HepG2 (cell line): ENCODE measurements at regions not wholly inside any gene's neighbourhood (a gene's known extent, or its start where the extent isn't known, plus 50 kb on each side); places are given as distances from the start of the nearest gene placed in this dataset.

ENCODE experiments used
- ATF2 ChIP-seq: sonication (generic); formaldehyde crosslinking; IDR thresholded peaks from 2 replicates; pipeline ENCODE4 v1.4.0; 2020; ENCODE audit warnings: missing genetic modification reagents
- FIP1L1 ChIP-seq: fragments of 200-400 bp; formaldehyde crosslinking; IDR thresholded peaks from 2 replicates; pipeline ENCODE4 v1.6.1; 2018; ENCODE audit warnings: low read depth, mild to moderate bottlenecking, low read length, moderate library complexity, borderline replicate concordance; ENCODE audit not compliant: insufficient read depth
- HDAC6 ChIP-seq: fragments of 200-600 bp; sonication (generic); IDR thresholded peaks from 2 replicates; pipeline ENCODE4 v1.7.0; 2017; ENCODE audit warnings: mild to moderate bottlenecking, antibody characterized with exemption, low read length, low read depth
- KDM4B ChIP-seq: sonication (generic); formaldehyde crosslinking; IDR thresholded peaks from 2 replicates; pipeline ENCODE4 v1.4.0; 2020; ENCODE audit warnings: missing genetic modification reagents
- MAFF ChIP-seq: IDR thresholded peaks from 2 replicates; pipeline ENCODE4 v1.6.1; 2011; ENCODE audit warnings: low read depth, low read length, improper control_type of control experiment
- PAX8 ChIP-seq: sonication (generic); formaldehyde crosslinking; IDR thresholded peaks from 2 replicates; pipeline ENCODE4 v1.8.0; 2022; ENCODE audit warnings: mild to moderate bottlenecking, missing genetic modification reagents, borderline replicate concordance
- RBM22 ChIP-seq: fragments of 200-400 bp; formaldehyde crosslinking; optimal IDR thresholded peaks from 2 replicates; pipeline ENCODE3; 2017; ENCODE audit warnings: mild to moderate bottlenecking, low read length, moderate library complexity
- REST ChIP-seq, 2 experiments: IDR thresholded peaks; 2 replicates each; pipeline ENCODE4 v1.6.1; 2011 to 2012; ENCODE audit warnings: low read length in 2 of 2, borderline replicate concordance in 1 of 2, low read depth in 1 of 2, mild to moderate bottlenecking in 1 of 2, moderate library complexity in 1 of 2
- SMAD1 ChIP-seq: sonication (generic); formaldehyde crosslinking; IDR thresholded peaks from 2 replicates; pipeline ENCODE4 v1.4.0; 2020; ENCODE audit warnings: missing genetic modification reagents, low read depth, mild to moderate bottlenecking, borderline replicate concordance
- TEF ChIP-seq: sonication (generic); formaldehyde crosslinking; IDR thresholded peaks from 2 replicates; pipeline ENCODE4 v1.5.0; 2020; ENCODE audit warnings: missing genetic modification reagents
- WIZ ChIP-seq: sonication (generic); formaldehyde crosslinking; IDR thresholded peaks from 2 replicates; pipeline ENCODE4 v1.5.1; 2020; ENCODE audit warnings: mild to moderate bottlenecking, missing genetic modification reagents
- ZBTB1 ChIP-seq: sonication (generic); formaldehyde crosslinking; IDR thresholded peaks from 2 replicates; pipeline ENCODE4 v1.4.0; 2020; ENCODE audit warnings: missing genetic modification reagents, borderline replicate concordance
- ZNF441 ChIP-seq: sonication (generic); formaldehyde crosslinking; IDR thresholded peaks from 2 replicates; pipeline ENCODE4 v1.7.0; 2021; ENCODE audit warnings: missing genetic modification reagents, borderline replicate concordance
- ZNF558 ChIP-seq: sonication (generic); formaldehyde crosslinking; IDR thresholded peaks from 2 replicates; pipeline ENCODE4 v1.9.0; 2022; ENCODE audit warnings: mild to moderate bottlenecking, missing genetic modification reagents, borderline replicate concordance
- ZNF619 ChIP-seq: sonication (generic); formaldehyde crosslinking; IDR thresholded peaks from 2 replicates; pipeline ENCODE4 v1.4.0; 2020; ENCODE audit warnings: mild to moderate bottlenecking, missing genetic modification reagents
- TF ChIP-seq, protein P1 (sequence below): sonication (generic); formaldehyde crosslinking; IDR thresholded peaks from 2 replicates; pipeline ENCODE4 v1.5.0; 2020; ENCODE audit warnings: mild to moderate bottlenecking, missing genetic modification reagents, moderate library complexity
- TF ChIP-seq, protein P2 (sequence below): IDR thresholded peaks from 2 replicates; pipeline ENCODE4 v1.6.1; 2016; ENCODE audit warnings: missing compliant biosample characterization, missing genetic modification reagents, borderline replicate concordance
- TF ChIP-seq, protein P3 (sequence below): IDR thresholded peaks from 2 replicates; pipeline ENCODE4 v1.6.1; 2016; ENCODE audit warnings: low read depth

- no peak for TF ChIP-seq ZNF558 (CRISPR knock-in tag)
- no peak for TF ChIP-seq SMAD1 (CRISPR knock-in tag)
- no peak for TF ChIP-seq TEF (CRISPR knock-in tag)
- peak; percentile 90; the same call in 1 of the 2 replicates for TF ChIP-seq KDM4B (CRISPR knock-in tag)
- TF ChIP-seq HDAC6 = no peak
- TF ChIP-seq, protein P1, sequence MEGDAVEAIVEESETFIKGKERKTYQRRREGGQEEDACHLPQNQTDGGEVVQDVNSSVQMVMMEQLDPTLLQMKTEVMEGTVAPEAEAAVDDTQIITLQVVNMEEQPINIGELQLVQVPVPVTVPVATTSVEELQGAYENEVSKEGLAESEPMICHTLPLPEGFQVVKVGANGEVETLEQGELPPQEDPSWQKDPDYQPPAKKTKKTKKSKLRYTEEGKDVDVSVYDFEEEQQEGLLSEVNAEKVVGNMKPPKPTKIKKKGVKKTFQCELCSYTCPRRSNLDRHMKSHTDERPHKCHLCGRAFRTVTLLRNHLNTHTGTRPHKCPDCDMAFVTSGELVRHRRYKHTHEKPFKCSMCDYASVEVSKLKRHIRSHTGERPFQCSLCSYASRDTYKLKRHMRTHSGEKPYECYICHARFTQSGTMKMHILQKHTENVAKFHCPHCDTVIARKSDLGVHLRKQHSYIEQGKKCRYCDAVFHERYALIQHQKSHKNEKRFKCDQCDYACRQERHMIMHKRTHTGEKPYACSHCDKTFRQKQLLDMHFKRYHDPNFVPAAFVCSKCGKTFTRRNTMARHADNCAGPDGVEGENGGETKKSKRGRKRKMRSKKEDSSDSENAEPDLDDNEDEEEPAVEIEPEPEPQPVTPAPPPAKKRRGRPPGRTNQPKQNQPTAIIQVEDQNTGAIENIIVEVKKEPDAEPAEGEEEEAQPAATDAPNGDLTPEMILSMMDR (CRISPR knock-in tag) = 0 out of 2 replicates have a peak, but pooled peaks have one; percentile 14
- TF ChIP-seq ZNF619 (CRISPR knock-in tag) = 0 out of 2 replicates have a peak, but pooled peaks have one; percentile 63
- no peak for TF ChIP-seq FIP1L1
- peak; percentile 24; the same call in 1 of the 2 replicates for TF ChIP-seq PAX8 (CRISPR knock-in tag)
- peak; percentile 37; the same call in 1 of the 2 replicates for TF ChIP-seq MAFF
- TF ChIP-seq RBM22 = peak; percentile 55
- peak; percentile 91 for TF ChIP-seq ATF2 (CRISPR knock-in tag)
- TF ChIP-seq REST (IDR thresholded peaks at IDR 0.05; ENCODE audit: borderline replicate concordance in 1 of 2, low read depth in 1 of 2, low read length in 2 of 2) = peak in 1 of 2 experiments; percentile 64; a peak in 1 of 4 replicates
- peak; percentile 95 for TF ChIP-seq WIZ (CRISPR knock-in tag)
- TF ChIP-seq ZBTB1 (CRISPR knock-in tag) = no peak
- TF ChIP-seq ZNF441 (CRISPR knock-in tag) = peak; percentile 78; the same call in 1 of the 2 replicates
- TF ChIP-seq, protein P2, sequence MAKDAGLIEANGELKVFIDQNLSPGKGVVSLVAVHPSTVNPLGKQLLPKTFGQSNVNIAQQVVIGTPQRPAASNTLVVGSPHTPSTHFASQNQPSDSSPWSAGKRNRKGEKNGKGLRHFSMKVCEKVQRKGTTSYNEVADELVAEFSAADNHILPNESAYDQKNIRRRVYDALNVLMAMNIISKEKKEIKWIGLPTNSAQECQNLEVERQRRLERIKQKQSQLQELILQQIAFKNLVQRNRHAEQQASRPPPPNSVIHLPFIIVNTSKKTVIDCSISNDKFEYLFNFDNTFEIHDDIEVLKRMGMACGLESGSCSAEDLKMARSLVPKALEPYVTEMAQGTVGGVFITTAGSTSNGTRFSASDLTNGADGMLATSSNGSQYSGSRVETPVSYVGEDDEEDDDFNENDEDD (CRISPR knock-in tag) = peak; percentile 87; the same call in 1 of the 2 replicates
- TF ChIP-seq, protein P3, sequence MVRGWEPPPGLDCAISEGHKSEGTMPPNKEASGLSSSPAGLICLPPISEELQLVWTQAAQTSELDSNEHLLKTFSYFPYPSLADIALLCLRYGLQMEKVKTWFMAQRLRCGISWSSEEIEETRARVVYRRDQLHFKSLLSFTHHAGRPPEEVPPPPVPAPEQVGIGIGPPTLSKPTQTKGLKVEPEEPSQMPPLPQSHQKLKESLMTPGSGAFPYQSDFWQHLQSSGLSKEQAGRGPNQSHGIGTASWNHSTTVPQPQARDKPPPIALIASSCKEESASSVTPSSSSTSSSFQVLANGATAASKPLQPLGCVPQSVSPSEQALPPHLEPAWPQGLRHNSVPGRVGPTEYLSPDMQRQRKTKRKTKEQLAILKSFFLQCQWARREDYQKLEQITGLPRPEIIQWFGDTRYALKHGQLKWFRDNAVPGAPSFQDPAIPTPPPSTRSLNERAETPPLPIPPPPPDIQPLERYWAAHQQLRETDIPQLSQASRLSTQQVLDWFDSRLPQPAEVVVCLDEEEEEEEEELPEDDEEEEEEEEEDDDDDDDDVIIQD (CRISPR knock-in tag) = peak; percentile 96
Measured at GRCh38 chr2:84293791-84294380, 165.2 kb downstream of the SUCLG1 start (continued).
